GM12873 (cell line): ENCODE measurements at regions not wholly inside any gene's neighbourhood (a gene's known extent, or its start where the extent isn't known, plus 50 kb on each side); places are given as distances from the start of the nearest gene placed in this dataset.

ENCODE experiments used
- TF ChIP-seq, protein P1 (sequence below): IDR thresholded peaks from 2 replicates; pipeline ENCODE4 v1.5.1; 2012; ENCODE audit warnings: low read depth, mild to moderate bottlenecking, moderate library complexity, low read length, control low read depth; ENCODE audit not compliant: insufficient read depth; ENCODE audit errors: missing control alignments

DNA sequence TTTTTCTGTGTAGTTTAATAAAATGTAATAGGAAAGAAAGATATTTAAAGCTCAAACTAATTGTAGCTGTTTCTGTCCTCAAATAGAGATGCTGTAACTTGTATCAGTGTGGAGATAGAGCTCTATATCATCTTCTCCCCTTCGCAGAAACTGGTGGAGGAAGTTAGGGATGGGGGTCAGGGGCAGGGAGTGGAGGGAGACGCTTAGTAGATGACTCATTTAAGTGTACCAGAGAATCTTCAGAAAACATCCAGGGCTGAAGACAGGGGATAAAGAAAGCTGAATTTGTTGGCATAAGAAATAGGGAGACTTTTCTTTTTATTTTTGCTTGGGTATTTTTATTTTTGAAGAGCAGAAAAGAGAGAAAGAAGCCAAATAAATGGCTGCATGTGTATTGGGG is 282.6 kb upstream of the DPYD start:
- TF ChIP-seq, protein P1, sequence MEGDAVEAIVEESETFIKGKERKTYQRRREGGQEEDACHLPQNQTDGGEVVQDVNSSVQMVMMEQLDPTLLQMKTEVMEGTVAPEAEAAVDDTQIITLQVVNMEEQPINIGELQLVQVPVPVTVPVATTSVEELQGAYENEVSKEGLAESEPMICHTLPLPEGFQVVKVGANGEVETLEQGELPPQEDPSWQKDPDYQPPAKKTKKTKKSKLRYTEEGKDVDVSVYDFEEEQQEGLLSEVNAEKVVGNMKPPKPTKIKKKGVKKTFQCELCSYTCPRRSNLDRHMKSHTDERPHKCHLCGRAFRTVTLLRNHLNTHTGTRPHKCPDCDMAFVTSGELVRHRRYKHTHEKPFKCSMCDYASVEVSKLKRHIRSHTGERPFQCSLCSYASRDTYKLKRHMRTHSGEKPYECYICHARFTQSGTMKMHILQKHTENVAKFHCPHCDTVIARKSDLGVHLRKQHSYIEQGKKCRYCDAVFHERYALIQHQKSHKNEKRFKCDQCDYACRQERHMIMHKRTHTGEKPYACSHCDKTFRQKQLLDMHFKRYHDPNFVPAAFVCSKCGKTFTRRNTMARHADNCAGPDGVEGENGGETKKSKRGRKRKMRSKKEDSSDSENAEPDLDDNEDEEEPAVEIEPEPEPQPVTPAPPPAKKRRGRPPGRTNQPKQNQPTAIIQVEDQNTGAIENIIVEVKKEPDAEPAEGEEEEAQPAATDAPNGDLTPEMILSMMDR: no peak

DNA sequence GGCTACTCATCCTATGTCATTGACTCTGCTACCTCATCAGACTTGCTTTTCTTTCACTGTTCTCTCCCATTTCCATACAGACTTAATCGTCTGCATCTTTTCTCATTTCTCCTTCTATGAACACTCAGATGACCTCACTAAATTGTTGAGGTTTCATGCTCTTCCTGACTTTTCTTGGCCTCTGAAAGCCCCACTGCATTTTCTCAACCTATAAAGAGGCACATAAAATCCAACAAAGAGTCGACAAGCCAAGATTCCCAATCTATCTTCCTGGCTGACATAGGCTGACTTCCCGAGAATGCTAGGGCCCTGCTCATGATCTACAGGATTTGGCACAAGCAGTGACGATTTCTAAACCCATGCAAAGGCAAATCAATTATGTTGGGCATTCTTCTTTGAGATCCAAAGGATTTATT is 280.8 kb upstream of the DPYD start:
- TF ChIP-seq, protein P1: no peak

DNA sequence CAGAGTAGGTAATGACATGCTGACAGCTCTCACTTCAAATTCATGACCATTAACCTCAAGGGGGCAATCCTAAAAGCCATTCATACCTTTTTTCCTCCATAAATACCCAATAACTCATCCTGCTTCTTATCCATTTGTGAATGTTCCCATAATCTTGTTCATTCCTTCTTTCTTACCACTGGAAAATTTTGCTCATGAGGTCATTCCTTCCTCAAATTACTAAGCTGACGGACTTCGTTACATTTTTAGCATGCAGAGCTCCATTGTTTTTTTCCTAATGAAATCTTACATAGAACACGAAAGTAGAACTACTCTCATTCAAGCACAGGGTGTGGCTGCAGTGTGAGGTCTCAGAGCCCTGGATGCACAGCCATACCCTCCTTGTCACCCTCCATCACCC is 276.5 kb upstream of the DPYD start:
- TF ChIP-seq, protein P1: no peak

DNA sequence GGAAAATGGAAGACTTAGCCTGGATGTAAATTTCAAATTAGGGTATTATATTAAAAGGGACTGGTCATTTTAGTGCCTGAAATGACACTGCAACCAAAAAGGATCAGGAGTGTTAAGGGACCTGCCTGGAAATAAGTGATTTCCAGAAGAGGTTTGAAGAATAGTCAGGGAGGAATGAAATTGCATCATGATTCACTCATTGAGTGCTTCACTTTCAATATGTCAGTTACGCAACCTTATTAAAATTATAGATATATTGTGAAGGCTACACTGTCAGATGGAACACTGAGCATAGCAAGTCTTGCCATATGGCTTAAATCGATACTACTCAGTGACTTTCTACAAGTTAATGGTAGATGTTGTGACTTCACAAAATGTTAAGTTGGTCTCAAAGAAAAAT is 275.2 kb upstream of the DPYD start:
- TF ChIP-seq, protein P1: no peak

DNA sequence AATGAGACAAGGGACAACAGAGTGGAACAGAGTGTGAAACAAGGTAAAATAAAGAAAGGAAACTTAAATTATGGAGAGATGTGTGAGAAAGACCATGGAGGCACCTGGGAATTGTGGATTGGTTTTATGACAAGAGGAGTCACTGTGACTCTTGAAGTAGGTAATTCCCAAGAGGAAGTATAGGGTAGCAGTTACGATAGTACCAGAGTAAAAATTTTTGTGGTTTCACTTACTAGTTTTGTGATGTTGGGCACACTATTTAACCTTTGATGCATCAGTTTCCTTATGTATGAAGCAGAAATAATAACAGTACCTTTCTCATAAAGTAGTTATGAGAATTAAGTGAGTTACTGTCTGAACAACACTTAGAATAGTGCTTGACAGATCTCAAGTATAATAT is 267.9 kb upstream of the DPYD start:
- TF ChIP-seq, protein P1: no peak

DNA sequence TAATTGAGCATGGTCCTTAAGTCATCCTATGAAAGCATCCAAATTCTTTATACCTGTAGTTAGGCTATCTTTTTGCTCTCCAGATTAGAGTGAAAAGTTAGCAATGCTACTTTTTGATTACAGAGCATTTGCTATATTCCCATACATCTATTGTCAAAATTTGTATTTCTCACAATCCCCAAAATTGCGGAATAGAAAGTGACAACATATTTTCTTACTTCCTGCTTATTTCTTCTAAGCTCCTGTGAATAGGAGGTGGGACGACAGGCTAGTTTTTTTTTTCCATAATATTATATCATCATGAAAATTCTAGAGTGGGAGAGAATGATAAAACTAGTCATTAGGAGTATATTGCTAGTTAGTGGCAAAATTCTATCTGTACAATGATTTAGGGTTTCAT is 264.0 kb upstream of the DPYD start:
- TF ChIP-seq, protein P1: no peak

DNA sequence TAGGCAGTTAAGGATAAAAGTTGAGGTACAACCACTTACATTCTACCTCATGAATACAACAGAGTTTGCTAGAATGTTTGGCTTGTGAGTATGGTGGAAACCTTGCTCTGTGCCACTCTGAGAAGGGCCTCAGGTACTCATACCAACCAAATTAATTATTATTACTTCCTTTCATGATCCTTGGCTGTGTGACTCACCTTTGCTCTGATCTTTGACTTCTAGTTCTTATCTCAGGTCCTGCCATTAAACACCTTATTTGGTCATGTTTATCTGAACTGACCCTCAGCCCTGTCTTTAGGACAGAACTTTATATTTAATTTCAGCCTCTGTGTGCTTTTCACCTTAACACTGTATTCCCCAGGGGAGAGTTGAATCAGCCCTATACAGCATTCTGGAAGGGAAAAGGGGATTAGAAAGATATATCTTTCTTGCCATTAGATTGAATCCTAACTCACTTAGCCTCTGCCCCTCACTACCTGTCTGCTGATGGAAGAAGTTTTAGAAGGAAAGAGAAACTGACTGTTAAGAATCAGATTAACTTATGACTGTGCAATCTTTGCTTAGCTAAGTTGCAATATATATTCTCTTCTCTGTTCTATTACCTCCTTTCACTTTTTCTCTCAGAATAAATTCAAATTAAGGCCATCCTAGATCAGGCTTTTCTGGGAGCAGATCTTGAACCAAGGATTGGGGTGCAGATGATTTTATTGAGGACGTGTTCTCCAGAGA is 260.4 kb upstream of the DPYD start:
- TF ChIP-seq, protein P1: no peak
